ENCODE measurements at regions not wholly inside any gene's neighbourhood (a gene's known extent, or its start where the extent isn't known, plus 50 kb on each side); places are given as distances from the start of the nearest gene placed in this dataset.

DNA sequence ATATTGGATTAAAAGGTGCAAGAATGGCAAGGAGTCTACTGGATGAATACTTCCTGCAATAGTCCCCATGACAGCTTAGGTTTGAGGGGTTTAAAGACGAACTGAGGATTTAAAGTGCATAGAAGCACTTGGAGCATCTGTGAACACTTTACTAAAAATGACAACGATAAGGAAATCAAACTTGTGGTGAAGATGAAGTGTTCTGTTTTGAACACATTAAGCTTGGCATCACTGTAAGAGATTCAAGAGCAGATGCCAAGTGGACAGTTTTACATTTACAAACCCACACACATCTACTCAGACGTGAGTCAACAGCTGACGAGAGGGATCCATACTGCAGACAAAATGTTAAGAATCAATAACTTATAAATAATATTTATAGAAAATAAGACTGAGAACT is 918.7 kb downstream of the CDH11 start:
- Histone ChIP-seq H2AK5ac (ENCODE audit: low read depth, low read length) (no peak overlapping the region), H2BK12ac (ENCODE audit: low read length) (no peak overlapping the region), H3K79me1 (ENCODE audit: low read depth, low read length) (no peaks in the 10 kb centered on the region), H3K4me3 (ENCODE audit: low read length in 2 of 2) (no peak overlapping the region), H4K91ac (ENCODE audit: low read depth, low read length, poor library complexity) (no peak overlapping the region), H2BK120ac (ENCODE audit: low read depth, low read length) (no peak overlapping the region), H3K27ac (replicated peaks; ENCODE audit: low read length) (no peak overlapping the region), H3K9ac (ENCODE audit: low read depth, low read length, poor library complexity) (no peak overlapping the region), H3K18ac (ENCODE audit: low read length) (no peak overlapping the region), H2BK5ac (ENCODE audit: low read length) (no peak overlapping the region), H2AFZ (ENCODE audit: low read length) (no peak overlapping the region), H3K4ac (ENCODE audit: low read length) (no peak overlapping the region), H3K27me3 (ENCODE audit: control insufficient read depth in 3 of 3, insufficient read depth in 3 of 3, low read depth in 1 of 3, low read length in 3 of 3) (no peaks in the 10 kb centered on the region), H3K36me3 (replicated peaks in 1 of 2; ENCODE audit: control insufficient read depth in 2 of 2, insufficient read depth in 2 of 2, low read length in 2 of 2) (no peaks in the 10 kb centered on the region), H2BK15ac (ENCODE audit: low read length) (no peak overlapping the region), H3K14ac (ENCODE audit: low read length) (no peak overlapping the region), H4K8ac (ENCODE audit: low read depth, low read length) (no peak overlapping the region), H3K4me2 (ENCODE audit: insufficient read depth, low read length, poor library complexity, severe bottlenecking) (no peak overlapping the region), H3K23ac (ENCODE audit: low read depth, low read length, poor library complexity) (no peak overlapping the region), H3K4me1 (ENCODE audit: control insufficient read depth in 2 of 2, insufficient read depth in 1 of 2, low read depth in 1 of 2, low read length in 2 of 2) (no peaks in the 10 kb centered on the region), H3K9me3 (replicated peaks in 1 of 2; ENCODE audit: control insufficient read depth in 2 of 2, insufficient read depth in 1 of 2, low read depth in 1 of 2, low read length in 2 of 2) (no peaks in the 10 kb centered on the region)
- WGBS, 2 donors (ENCODE audit: extremely low coverage in 2 of 2, insufficient read length in 2 of 2, insufficient replicate concordance in 1 of 2), result no CpG with 5 or more reads among the region's 4 CpGs
- DNase-seq (ENCODE audit: low spot score), result no peak

DNA sequence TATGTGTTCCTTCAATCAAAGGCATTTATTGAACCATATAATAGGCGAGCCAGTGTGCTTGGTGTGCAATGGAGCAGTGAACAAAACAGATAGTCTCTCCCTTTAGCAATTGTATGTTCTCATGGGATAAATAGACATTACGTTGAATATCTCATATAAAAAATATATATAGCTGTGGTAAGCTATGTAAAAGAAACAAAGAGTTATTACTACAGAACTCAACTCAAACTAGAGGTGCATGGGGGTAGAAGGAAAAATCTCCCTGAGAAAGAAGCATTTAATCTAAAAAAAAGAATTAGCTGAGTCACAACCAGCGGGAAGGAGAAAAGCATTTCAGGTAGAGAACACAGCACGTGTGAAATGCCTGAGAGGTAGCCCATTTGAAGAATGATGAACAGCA is 919.3 kb downstream of the CDH11 start:
- Histone ChIP-seq H3K18ac (ENCODE audit: low read length) (no peak overlapping the region), H3K4me2 (ENCODE audit: insufficient read depth, low read length, poor library complexity, severe bottlenecking) (no peak overlapping the region), H2BK5ac (ENCODE audit: low read length) (no peak overlapping the region), H3K9me3 (replicated peaks in 1 of 2; ENCODE audit: control insufficient read depth in 2 of 2, insufficient read depth in 1 of 2, low read depth in 1 of 2, low read length in 2 of 2) (no peaks in the 10 kb centered on the region), H2BK120ac (ENCODE audit: low read depth, low read length) (no peak overlapping the region), H3K36me3 (replicated peaks in 1 of 2; ENCODE audit: control insufficient read depth in 2 of 2, insufficient read depth in 2 of 2, low read length in 2 of 2) (no peaks in the 10 kb centered on the region), H2AK5ac (ENCODE audit: low read depth, low read length) (no peak overlapping the region), H3K4ac (ENCODE audit: low read length) (no peak overlapping the region), H3K4me1 (ENCODE audit: control insufficient read depth in 2 of 2, insufficient read depth in 1 of 2, low read depth in 1 of 2, low read length in 2 of 2) (no peaks in the 10 kb centered on the region), H3K4me3 (ENCODE audit: low read length in 2 of 2) (no peak overlapping the region), H3K79me1 (ENCODE audit: low read depth, low read length) (no peaks in the 10 kb centered on the region), H2AFZ (ENCODE audit: low read length) (no peak overlapping the region), H4K8ac (ENCODE audit: low read depth, low read length) (no peak overlapping the region), H2BK15ac (ENCODE audit: low read length) (no peak overlapping the region), H3K9ac (ENCODE audit: low read depth, low read length, poor library complexity) (no peak overlapping the region), H3K14ac (ENCODE audit: low read length) (no peak overlapping the region), H4K91ac (ENCODE audit: low read depth, low read length, poor library complexity) (no peak overlapping the region), H3K27me3 (ENCODE audit: control insufficient read depth in 3 of 3, insufficient read depth in 3 of 3, low read depth in 1 of 3, low read length in 3 of 3) (no peaks in the 10 kb centered on the region), H2BK12ac (ENCODE audit: low read length) (no peak overlapping the region), H3K23ac (ENCODE audit: low read depth, low read length, poor library complexity) (no peak overlapping the region), H3K27ac (replicated peaks; ENCODE audit: low read length) (no peak overlapping the region)
- DNase-seq (ENCODE audit: low spot score), result no peak
- no CpG with 5 or more reads among the region's 4 CpGs for WGBS, 2 donors (ENCODE audit: extremely low coverage in 2 of 2, insufficient read length in 2 of 2, insufficient replicate concordance in 1 of 2)

DNA sequence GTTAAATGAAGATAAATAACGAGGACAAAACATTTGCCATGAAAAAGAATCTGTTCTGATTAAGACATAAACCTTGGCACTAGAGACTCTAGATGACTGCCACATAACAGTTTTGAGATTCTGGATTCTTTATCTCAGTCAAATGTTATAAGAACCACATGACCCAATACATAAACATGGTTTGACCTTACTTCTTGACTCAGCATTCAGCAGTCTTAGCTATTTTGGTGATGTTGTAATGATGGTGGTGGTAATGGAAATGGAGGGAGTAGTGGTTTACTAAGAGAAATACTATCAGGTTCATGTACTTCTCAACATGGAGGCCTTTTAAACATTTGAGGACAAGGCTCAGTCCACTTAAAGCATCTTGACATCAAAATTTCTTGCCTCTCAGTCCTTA is 925.4 kb downstream of the CDH11 start:
- WGBS, 2 donors (ENCODE audit: extremely low coverage in 2 of 2, insufficient read length in 2 of 2, insufficient replicate concordance in 1 of 2), result no CpG with 5 or more reads among the region's 1 CpG
- H2BK5ac ChIP-seq (ENCODE audit: low read length), result no peak overlapping the region

DNA sequence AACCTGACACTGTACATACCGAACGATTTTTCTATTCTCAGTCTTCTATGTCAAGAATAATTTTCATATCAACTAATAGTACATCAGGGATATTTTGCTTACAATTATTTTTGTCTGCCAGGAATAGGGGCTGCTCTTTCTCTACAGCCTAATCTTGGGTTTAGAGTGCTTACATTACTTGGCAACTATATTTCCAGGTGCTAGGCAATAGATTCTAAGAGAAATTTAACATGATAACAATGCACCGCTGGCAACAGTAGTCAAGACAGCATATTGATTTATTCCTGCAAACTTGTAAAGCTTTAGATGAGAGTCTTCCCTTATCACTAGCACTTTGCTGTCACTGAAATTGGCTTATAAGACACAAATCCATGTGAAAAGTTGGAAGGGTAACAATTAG is 935.9 kb downstream of the CDH11 start:
- no peak overlapping the region for H3K18ac ChIP-seq (ENCODE audit: low read length)
- H4K8ac ChIP-seq (ENCODE audit: low read depth, low read length), result no peak overlapping the region
- no peaks in the 10 kb centered on the region for H3K9me3 ChIP-seq (replicated peaks in 1 of 2; ENCODE audit: control insufficient read depth in 2 of 2, insufficient read depth in 1 of 2, low read depth in 1 of 2, low read length in 2 of 2)
- WGBS, 2 donors (ENCODE audit: extremely low coverage in 2 of 2, insufficient read length in 2 of 2, insufficient replicate concordance in 1 of 2), result no CpG with 5 or more reads among the region's 3 CpGs
- H2AFZ ChIP-seq (ENCODE audit: low read length), result no peak overlapping the region
- H3K9ac ChIP-seq (ENCODE audit: low read depth, low read length, poor library complexity), result no peak overlapping the region
- H3K27me3 ChIP-seq (ENCODE audit: control insufficient read depth in 3 of 3, insufficient read depth in 3 of 3, low read depth in 1 of 3, low read length in 3 of 3), result no peaks in the 10 kb centered on the region
- DNase-seq (ENCODE audit: low spot score), result no peak
- H3K4me1 ChIP-seq (ENCODE audit: control insufficient read depth in 2 of 2, insufficient read depth in 1 of 2, low read depth in 1 of 2, low read length in 2 of 2), result no peaks in the 10 kb centered on the region
- no peaks in the 10 kb centered on the region for H3K36me3 ChIP-seq (replicated peaks in 1 of 2; ENCODE audit: control insufficient read depth in 2 of 2, insufficient read depth in 2 of 2, low read length in 2 of 2)
- no peak overlapping the region for H2BK5ac ChIP-seq (ENCODE audit: low read length)
- H3K14ac ChIP-seq (ENCODE audit: low read length), result no peak overlapping the region
- no peak overlapping the region for H2BK15ac ChIP-seq (ENCODE audit: low read length)
- no peak overlapping the region for H3K4ac ChIP-seq (ENCODE audit: low read length)
- H3K23ac ChIP-seq (ENCODE audit: low read depth, low read length, poor library complexity), result no peak overlapping the region
- H3K79me1 ChIP-seq (ENCODE audit: low read depth, low read length), result no peaks in the 10 kb centered on the region
- H4K91ac ChIP-seq (ENCODE audit: low read depth, low read length, poor library complexity), result no peak overlapping the region
- no peak overlapping the region for H3K4me3 ChIP-seq (ENCODE audit: low read length in 2 of 2)
- no peak overlapping the region for H2BK12ac ChIP-seq (ENCODE audit: low read length)
- no peak overlapping the region for H2BK120ac ChIP-seq (ENCODE audit: low read depth, low read length)
- no peak overlapping the region for H2AK5ac ChIP-seq (ENCODE audit: low read depth, low read length)
- H3K27ac ChIP-seq (replicated peaks; ENCODE audit: low read length), result no peak overlapping the region
- H3K4me2 ChIP-seq (ENCODE audit: insufficient read depth, low read length, poor library complexity, severe bottlenecking), result no peak overlapping the region

More for the DNA sequence above, 925.4 kb downstream of the CDH11 start:
- Histone ChIP-seq H3K14ac (ENCODE audit: low read length) (no peak overlapping the region), H3K27ac (replicated peaks; ENCODE audit: low read length) (no peak overlapping the region), H3K4me1 (ENCODE audit: control insufficient read depth in 2 of 2, insufficient read depth in 1 of 2, low read depth in 1 of 2, low read length in 2 of 2) (no peaks in the 10 kb centered on the region), H4K91ac (ENCODE audit: low read depth, low read length, poor library complexity) (no peak overlapping the region), H3K79me1 (ENCODE audit: low read depth, low read length) (no peaks in the 10 kb centered on the region), H3K18ac (ENCODE audit: low read length) (no peak overlapping the region), H3K27me3 (ENCODE audit: control insufficient read depth in 3 of 3, insufficient read depth in 3 of 3, low read depth in 1 of 3, low read length in 3 of 3) (no peaks in the 10 kb centered on the region), H3K23ac (ENCODE audit: low read depth, low read length, poor library complexity) (no peak overlapping the region), H2AK5ac (ENCODE audit: low read depth, low read length) (no peak overlapping the region), H2BK12ac (ENCODE audit: low read length) (no peak overlapping the region), H2BK15ac (ENCODE audit: low read length) (no peak overlapping the region), H3K4me3 (ENCODE audit: low read length in 2 of 2) (no peak overlapping the region), H4K8ac (ENCODE audit: low read depth, low read length) (no peak overlapping the region), H3K9ac (ENCODE audit: low read depth, low read length, poor library complexity) (no peak overlapping the region), H2BK120ac (ENCODE audit: low read depth, low read length) (no peak overlapping the region), H2AFZ (ENCODE audit: low read length) (no peak overlapping the region), H3K9me3 (replicated peaks in 1 of 2; ENCODE audit: control insufficient read depth in 2 of 2, insufficient read depth in 1 of 2, low read depth in 1 of 2, low read length in 2 of 2) (no peaks in the 10 kb centered on the region), H3K4me2 (ENCODE audit: insufficient read depth, low read length, poor library complexity, severe bottlenecking) (no peak overlapping the region), H3K4ac (ENCODE audit: low read length) (no peak overlapping the region), H3K36me3 (replicated peaks in 1 of 2; ENCODE audit: control insufficient read depth in 2 of 2, insufficient read depth in 2 of 2, low read length in 2 of 2) (no peaks in the 10 kb centered on the region)
- DNase-seq (ENCODE audit: low spot score), result no peak
